ENCODE measurements at regions not wholly inside any gene's neighbourhood (a gene's known extent, or its start where the extent isn't known, plus 50 kb on each side); places are given as distances from the start of the nearest gene placed in this dataset.
A peak's percentile ranks its signal among the peaks of the same experiment; 100 is the strongest.

- no peak overlapping the region for H3K27ac ChIP-seq
- no peak for ATAC-seq
- TF ChIP-seq CTCF (IDR thresholded peaks at IDR 0.05): no peak
- H3K4me1 ChIP-seq: no peaks in the 10 kb centered on the region
- no peaks in the 10 kb centered on the region for H3K27me3 ChIP-seq
- no peak for DNase-seq
- no peak overlapping the region for H3K4me3 ChIP-seq
- intact Hi-C loops (cut with DNase I): no loop called here
- no peaks in the 10 kb centered on the region for H3K36me3 ChIP-seq
- H3K9me3 ChIP-seq: no peaks in the 10 kb centered on the region
Observed at GRCh38 chr2:138355244-138355643, 146.3 kb upstream of the SPOPL start.

- ATAC-seq: peak; percentile 33
- no peak overlapping the region for H3K27ac ChIP-seq
- no peak overlapping the region for H3K4me3 ChIP-seq
- intact Hi-C loops (cut with DNase I): no loop called here
- no peaks in the 10 kb centered on the region for H3K4me1 ChIP-seq
- H3K9me3 ChIP-seq: no peaks in the 10 kb centered on the region
- no peak for DNase-seq
- no peaks in the 10 kb centered on the region for H3K27me3 ChIP-seq
- no peaks in the 10 kb centered on the region for H3K36me3 ChIP-seq
- no peak for TF ChIP-seq CTCF (IDR thresholded peaks at IDR 0.05)
Observed at GRCh38 chr2:138356178-138356577, 145.4 kb upstream of the SPOPL start.

- H3K4me3 ChIP-seq: no peak overlapping the region
- no peaks in the 10 kb centered on the region for H3K4me1 ChIP-seq
- intact Hi-C loops (cut with DNase I): no loop called here
- no peaks in the 10 kb centered on the region for H3K27me3 ChIP-seq
- TF ChIP-seq CTCF (IDR thresholded peaks at IDR 0.05): no peak
- H3K36me3 ChIP-seq: no peaks in the 10 kb centered on the region
- no peaks in the 10 kb centered on the region for H3K9me3 ChIP-seq
- no peak overlapping the region for H3K27ac ChIP-seq
- ATAC-seq: no peak
- DNase-seq: no peak
Observed at GRCh38 chr2:138359532-138359931, 142.0 kb upstream of the SPOPL start.

- intact Hi-C loops (cut with DNase I): no loop called here
- ATAC-seq: no peak
- no peak for DNase-seq
- Histone ChIP-seq H3K27me3 (no peaks in the 10 kb centered on the region), H3K27ac (no peak overlapping the region), H3K36me3 (no peaks in the 10 kb centered on the region), H3K4me1 (no peaks in the 10 kb centered on the region), H3K9me3 (no peaks in the 10 kb centered on the region), H3K4me3 (no peak overlapping the region)
- TF ChIP-seq CTCF (IDR thresholded peaks at IDR 0.05): no peak
Observed at GRCh38 chr2:138364554-138365162, 136.9 kb upstream of the SPOPL start.

- intact Hi-C loops (cut with DNase I): no loop called here
- Histone ChIP-seq H3K4me3 (no peak overlapping the region), H3K36me3 (no peaks in the 10 kb centered on the region), H3K4me1 (no peaks in the 10 kb centered on the region), H3K9me3 (no peaks in the 10 kb centered on the region), H3K27me3 (no peaks in the 10 kb centered on the region), H3K27ac (no peak overlapping the region)
- ATAC-seq (no peak), DNase-seq (no peak)
- TF ChIP-seq CTCF (IDR thresholded peaks at IDR 0.05): no peak
Observed at GRCh38 chr2:138365581-138365980, 136.0 kb upstream of the SPOPL start.

GRCh38 chr2:138369856-138370255 is 131.7 kb upstream of the SPOPL start:
- DNase-seq (no peak), ATAC-seq (no peak)
- TF ChIP-seq CTCF (IDR thresholded peaks at IDR 0.05): no peak
- Histone ChIP-seq H3K27me3 (no peaks in the 10 kb centered on the region), H3K4me1 (no peaks in the 10 kb centered on the region), H3K27ac (no peak overlapping the region), H3K4me3 (no peak overlapping the region), H3K36me3 (no peaks in the 10 kb centered on the region), H3K9me3 (no peaks in the 10 kb centered on the region)
- intact Hi-C loops (cut with DNase I): no loop called here
